NCI-H748 treated with DMSO at 0.1 percent for 48 hours (cell line): ENCODE measurements at regions not wholly inside any gene's neighbourhood (a gene's known extent, or its start where the extent isn't known, plus 50 kb on each side); places are given as distances from the start of the nearest gene placed in this dataset.

Experiments used
- DNase-seq: peaks from one replicate; lab custom pipeline; 2025; lab: John Stamatoyannopoulos, UW

DNA sequence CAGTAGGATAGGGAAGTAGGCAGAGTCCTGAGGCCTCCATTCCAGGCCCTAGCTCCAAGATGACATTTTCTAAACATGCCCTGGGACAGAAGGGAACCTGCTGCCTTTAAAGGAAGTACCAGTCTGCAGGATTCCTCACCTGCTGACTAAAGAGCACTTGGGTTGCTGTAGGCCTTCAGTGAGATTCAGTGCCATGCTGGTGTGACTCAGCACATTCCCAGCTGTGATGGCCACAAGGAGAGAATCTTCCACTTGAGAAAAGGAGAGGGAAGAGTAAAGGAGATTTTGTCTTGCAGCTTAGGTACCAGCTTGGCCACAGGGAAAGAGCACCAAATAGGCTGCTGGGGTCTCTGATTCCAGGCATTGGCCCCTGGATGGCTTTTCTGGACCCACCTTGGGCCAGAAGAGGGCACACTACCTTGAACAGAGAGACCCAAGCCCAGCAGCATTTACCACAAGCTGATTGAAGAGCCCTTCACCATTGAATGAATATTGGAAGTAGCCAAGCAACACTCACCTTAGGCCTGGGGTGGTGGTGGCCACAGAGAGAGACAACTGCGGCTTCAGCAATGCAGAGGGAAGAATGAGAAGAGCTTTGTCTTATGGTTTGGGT, 498.3 kb downstream of the KCNH5 start:
- DNase-seq: no peak

DNA sequence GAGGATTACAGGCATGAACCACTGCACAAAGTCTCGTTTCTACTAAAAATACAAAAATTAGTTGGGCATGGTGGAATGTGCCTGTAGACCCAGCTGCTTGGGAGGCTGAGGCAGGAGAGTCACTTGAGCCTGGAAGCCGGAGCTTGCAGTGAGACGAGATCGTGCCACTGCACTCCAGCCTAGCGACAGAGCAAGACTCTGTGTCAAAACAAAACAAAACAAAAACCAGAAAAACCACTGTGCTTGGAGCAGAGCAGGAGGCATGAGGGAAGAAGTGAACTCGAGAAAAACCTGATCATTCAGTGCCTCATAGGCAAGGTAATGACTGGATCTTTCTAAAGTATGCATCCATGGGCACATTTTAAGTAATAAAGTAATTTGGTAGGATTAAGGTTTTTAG, 487.8 kb downstream of the KCNH5 start:
- no peak for DNase-seq

DNA sequence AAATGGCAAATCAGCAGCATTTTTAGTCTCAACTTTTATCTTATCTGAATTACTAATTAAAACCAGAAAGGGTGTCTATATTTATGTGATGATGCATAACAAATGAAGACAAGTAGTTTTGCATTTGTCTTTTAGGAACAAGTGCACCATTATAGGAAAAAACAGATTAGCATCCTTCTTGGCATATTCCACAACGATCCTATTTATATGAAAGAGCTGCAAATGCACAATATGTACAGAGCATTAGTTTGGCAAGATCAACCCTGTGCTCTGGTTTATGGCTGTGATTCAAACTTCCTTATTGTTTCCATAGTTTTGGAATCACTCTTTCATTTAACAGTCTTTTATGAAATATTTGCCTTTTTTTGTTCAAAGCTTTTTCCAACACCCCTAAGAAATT, 486.8 kb downstream of the KCNH5 start:
- no peak for DNase-seq

DNA sequence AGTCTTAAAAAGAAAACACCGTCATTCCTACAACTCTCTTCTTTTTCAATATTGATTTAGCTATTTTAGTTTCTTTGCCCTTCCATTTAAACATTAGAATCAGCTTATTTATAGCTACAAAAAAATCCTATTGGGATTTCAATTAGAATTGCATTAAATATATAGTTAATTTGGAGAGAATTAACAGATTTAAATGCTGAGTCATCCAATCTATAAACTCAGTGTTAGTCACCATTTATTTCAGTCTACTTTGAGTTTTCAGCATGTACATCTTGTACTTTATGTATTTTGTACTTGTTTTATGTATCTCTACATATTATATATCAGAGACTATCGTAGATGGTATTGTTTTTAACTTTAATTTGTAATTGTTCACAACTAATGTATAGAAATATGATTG, 460.0 kb downstream of the KCNH5 start:
- DNase-seq: no peak

DNA sequence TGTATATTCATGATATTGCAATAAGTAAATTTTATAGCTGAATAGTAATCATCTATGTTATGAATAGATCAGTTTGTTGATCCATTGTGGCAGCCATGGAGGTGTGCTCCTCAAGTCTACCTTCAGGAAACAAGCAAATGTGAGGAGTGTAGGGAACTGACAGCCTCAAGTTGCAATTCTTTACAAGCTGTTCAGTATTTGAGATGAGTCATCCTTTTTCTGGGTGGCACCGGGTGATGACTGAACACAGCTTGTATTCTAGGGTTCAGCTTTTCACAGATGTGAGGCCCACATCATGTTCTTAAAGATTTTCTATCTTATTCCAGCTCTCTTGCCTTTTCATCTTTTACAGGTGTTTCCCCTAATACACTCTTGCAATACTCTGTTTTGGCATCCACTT, 452.4 kb downstream of the KCNH5 start:
- DNase-seq: no peak

DNA sequence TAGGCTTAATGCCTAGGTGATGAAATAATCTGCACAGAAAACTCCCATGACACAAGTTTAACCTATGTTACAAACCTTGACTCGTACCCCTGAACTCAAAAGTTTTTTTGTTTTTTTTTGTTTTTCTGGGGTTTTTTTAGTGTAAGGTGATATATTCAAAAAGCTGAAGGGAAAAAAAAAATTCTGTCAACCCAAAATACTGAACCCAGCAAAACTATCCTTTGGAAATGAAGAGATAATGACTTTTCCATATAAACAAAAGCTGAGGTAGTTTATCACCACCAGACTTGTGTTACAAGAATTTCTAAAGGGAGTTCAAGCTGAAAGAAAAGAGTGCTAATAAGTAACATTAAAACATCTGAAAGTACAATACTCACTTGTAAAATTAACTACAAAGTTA, 448.1 kb downstream of the KCNH5 start:
- DNase-seq: no peak

DNA sequence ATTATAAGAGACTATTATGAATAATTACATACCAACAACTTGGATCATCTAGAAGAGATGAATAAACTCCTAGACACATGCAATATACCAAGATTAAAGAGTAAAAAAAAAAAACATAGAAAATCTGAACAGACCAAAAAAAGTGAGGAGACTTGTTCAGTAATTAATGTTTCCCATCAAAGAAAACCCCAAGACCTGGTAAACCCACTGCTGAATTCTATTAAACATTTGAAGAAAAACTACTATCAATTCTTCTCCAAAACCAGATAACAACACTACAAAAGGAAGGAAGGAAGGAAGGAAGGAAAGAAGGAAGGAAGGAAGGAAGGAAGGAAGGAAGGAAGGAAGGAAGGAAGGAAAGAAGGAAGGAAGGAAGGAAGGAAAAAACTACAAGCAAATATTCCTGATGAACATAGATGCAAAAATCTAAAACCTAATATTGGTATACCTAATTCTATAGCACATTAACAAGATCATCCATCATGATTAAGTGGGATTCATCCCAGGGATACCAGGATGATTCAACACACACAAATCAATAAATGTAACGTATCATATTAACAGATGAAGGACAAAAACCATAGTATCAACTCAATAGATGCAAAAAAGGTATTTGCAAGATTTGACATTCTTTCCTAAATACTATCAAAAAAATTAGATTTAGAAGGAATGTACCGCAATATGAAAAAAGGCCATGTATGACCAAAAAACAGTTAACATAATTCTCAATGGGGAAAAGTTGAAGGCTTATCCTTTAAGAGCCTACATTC, 445.5 kb downstream of the KCNH5 start:
- no peak for DNase-seq

DNA sequence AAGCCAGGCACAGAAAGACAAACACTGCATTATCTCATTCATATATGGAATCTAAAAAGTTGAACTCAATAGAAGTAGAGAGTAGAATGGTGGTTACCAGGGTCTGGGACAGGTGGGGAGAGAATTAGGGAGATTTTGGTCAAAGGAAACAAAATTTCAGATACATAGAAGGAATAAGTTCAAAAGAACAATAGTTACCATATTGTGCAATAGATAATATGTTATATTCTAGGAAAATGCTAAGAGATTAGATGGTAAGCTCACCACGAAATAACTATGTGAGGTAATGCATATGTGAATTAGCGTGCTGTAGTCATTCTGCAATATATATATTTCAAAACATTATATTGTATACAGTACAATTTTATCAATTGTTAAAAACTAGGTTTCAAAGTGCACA, 442.5 kb downstream of the KCNH5 start:
- DNase-seq: no peak

DNA sequence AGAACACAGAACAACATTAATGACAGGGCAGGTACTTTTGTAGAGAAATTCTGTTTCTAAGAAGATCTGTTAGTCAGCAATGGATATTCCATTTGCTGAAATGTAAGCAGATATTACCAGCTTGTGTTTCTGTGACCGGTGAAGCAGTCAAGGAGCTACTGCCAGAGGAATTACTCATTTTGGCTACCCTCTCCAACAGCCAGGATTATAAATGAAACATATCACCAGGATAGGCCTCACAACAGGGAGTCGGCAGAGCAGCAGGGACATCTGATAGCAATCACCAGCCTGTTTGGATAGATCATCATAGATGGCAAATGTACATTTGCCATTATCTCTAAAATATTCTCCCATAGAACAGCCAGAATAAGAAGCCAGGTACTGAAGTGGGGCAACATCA, 440.7 kb downstream of the KCNH5 start:
- no peak for DNase-seq

DNA sequence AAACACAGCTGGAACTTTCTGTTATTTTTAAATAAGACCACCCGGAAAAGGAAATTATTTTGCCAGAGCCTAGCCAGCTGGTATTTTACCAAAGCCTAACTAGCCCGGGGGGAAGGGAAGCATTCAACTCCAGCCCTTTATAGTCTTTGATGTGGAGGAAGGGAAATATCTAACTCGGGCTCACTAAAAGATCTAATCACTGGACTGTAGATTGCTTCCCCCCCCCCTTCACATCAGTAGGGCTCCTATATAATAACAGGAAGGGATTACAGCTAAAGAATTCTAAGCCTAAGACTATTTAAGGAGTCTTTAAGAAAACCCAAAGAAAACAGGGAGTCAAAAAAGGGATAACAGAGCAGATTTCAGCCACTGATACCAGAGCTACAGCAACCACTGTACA, 431.1 kb downstream of the KCNH5 start:
- DNase-seq: no peak

DNA sequence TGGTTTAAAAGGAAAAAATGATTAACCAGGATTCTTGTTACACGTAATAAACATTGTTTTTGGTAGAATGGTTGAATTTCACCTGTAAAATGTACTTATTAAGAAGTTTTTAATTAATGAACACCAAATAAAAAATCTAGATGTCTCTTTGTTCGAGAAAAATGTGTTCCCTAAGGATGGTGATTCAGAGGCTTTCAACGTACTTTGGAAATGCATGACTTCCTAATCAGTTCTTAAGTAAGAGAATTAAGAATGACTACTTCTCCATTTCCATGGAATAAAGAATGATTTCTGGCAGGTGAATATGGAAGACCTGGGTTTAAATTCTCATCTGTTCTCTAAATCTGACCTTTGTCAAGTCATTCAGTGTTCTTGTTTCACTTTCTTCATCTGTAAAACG, 428.6 kb downstream of the KCNH5 start:
- DNase-seq: no peak

DNA sequence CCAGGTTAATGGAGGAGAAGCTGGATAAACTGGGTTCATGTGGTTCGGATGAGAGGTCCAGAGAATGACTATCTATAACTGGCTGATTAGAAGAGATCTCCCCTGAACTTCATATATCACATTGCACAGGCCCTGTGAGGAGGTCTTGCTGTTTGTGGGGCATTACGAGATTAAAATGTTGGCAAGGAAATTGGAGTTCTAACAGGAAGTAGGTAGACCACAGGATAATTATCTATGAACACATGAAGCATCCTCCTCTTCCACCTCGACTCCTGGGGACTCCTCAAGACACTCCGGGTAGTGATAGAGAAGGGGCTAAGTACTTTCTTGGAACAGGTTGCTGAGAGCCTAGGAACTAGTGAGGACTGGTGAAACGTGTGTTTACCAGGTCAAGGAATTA, 418.8 kb downstream of the KCNH5 start:
- DNase-seq: no peak

DNA sequence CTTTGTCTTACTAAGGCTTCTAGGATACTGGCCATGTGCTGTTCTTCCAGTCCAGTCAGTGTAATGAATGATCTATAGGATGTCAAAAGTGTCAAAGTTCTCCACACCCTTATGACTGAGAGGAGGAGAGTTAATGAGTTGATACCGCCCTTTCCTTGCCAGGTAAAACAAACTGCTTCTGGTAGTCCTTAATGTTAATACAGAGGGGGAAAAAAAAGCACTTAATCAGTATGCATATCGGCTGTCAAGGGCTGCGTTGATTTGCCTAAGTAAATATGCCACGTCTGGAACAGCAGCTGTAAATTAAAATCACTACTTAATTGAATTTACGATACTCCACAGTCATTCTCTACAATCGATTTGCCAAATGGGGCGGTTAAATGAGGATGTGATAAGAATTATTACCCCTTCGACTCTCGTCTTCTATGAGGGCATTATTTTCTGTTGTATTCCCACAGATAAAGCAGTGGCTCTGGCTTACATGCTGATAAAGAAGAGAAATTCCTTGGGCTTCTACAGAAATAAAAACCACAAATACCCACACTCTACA, 416.0 kb downstream of the KCNH5 start:
- DNase-seq: no peak

DNA sequence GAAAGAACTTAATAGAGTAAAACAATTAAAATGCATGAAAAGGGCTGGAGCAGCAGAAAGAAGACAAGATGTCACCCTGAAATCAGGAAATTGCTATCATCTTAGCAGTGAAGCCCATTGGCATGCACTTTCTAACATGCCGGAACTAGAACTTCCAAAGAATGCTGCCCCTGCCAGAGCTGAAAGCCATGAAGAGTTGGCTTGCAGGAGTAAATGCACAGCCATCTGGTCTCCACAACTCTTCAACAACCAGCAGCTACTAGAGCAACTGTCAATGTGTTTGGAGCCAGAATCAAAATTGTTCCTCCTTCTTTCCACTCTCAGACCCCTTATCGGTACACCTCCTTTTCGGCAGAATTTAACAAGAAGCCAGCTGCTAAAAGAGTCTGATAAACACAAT, 414.1 kb downstream of the KCNH5 start:
- no peak for DNase-seq

DNA sequence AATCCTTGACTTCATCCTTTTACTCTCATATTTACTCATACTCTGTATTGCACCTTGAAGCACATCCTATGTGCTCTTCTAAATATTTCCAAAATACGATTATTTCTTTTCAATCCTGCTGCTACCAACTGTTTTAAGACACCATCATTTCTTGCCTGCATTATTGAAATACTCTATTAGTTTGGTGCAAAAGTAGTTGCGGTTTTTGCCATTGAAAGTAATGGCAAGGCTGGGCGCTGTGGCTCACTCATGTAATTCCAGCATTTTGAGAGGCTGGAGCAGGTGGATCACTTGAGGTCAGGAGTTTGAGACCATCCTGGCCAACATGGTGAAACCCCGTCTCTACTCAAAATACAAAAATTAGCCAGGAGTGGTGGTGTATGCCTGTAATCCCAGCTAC, 412.5 kb downstream of the KCNH5 start:
- DNase-seq: no peak

DNA sequence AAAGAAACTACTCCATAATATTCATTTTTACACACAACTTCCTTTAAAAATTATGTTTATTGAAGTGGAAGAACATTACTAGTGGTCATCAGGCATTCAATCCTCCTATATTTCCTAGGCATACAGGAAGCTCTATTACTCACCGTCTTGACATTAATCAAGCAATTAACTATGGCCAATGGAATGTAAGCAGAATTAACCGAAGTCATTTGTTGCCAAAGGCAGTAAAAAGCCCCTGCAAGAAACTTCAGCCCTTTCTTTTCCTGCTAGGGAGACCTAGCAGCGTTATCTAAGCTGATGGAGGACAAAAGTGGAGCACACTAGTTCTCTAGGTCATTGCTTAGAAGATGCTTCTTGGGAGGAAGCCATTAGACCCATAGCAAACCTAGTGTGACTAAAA, 399.6 kb downstream of the KCNH5 start:
- no peak for DNase-seq
